ENCODE measurements at regions not wholly inside any gene's neighbourhood (a gene's known extent, or its start where the extent isn't known, plus 50 kb on each side); places are given as distances from the start of the nearest gene placed in this dataset.
"Not testable (repeated sequence)": the region's sequence is repeated elsewhere in the genome, so short reads cannot be mapped to it uniquely, and the experiment has no call there.

GRCh38 chr6:11380969-11381744 lies 148.7 kb upstream of the NEDD9 start:
- DNase-seq = no peak

- DNase-seq = no peak
Observed at GRCh38 chr6:11380549-11380948, 148.1 kb upstream of the NEDD9 start.

- no peak for DNase-seq
Observed at GRCh38 chr6:11379805-11380204, 147.3 kb upstream of the NEDD9 start.

GRCh38 chr6:11378639-11379038 lies 146.2 kb upstream of the NEDD9 start:
- no peak for DNase-seq

GRCh38 chr6:11374036-11375010 lies 141.9 kb upstream of the NEDD9 start:
- no peak for DNase-seq

GRCh38 chr6:11373208-11373607 lies 140.7 kb upstream of the NEDD9 start:
- DNase-seq = no peak

GRCh38 chr6:11372186-11372790 lies 139.8 kb upstream of the NEDD9 start:
- not testable (repeated sequence) for DNase-seq

- no peak for DNase-seq
Observed at GRCh38 chr6:11370191-11371018, 137.9 kb upstream of the NEDD9 start.

GRCh38 chr6:11368760-11369159 lies 136.3 kb upstream of the NEDD9 start:
- DNase-seq = no peak

- DNase-seq = no peak
Observed at GRCh38 chr6:11368264-11368663, 135.8 kb upstream of the NEDD9 start.

- DNase-seq = no peak
Observed at GRCh38 chr6:11367638-11368199, 135.3 kb upstream of the NEDD9 start.

- no peak for DNase-seq
Observed at GRCh38 chr6:11366934-11367637, 134.6 kb upstream of the NEDD9 start.

GRCh38 chr6:11366183-11366933 lies 133.9 kb upstream of the NEDD9 start:
- DNase-seq = no peak

- no peak for DNase-seq
Observed at GRCh38 chr6:11364971-11365397, 132.5 kb upstream of the NEDD9 start.

GRCh38 chr6:11363881-11364576 lies 131.6 kb upstream of the NEDD9 start:
- no peak for DNase-seq

- no peak for DNase-seq
Observed at GRCh38 chr6:11362564-11362963, 130.1 kb upstream of the NEDD9 start.

- DNase-seq = no peak
Observed at GRCh38 chr6:11358904-11359830, 126.7 kb upstream of the NEDD9 start.

GRCh38 chr6:11357285-11357684 lies 124.8 kb upstream of the NEDD9 start:
- DNase-seq = no peak

Data from NCI-H524 treated with DMSO at 0.1 percent for 48 hours (cell line).